Hematopoietic multipotent progenitor cell treated with erythropoietin and hydrocortisone succinate and interleukin-3 and kit ligand, for 8 days (in vitro differentiated cells): ENCODE measurements at regions not wholly inside any gene's neighbourhood (a gene's known extent, or its start where the extent isn't known, plus 50 kb on each side); places are given as distances from the start of the nearest gene placed in this dataset.
"Not testable (repeated sequence)": the region's sequence is repeated elsewhere in the genome, so short reads cannot be mapped to it uniquely, and the experiment has no call there.

Experiments used
- DNase-seq: peaks from one replicate; pipeline ENCODE4 v3.0.0-alpha.2; 2015

GRCh38 chr22:40094485-40094884 lies 83.2 kb upstream of the TNRC6B start:
- no peak for DNase-seq

DNA sequence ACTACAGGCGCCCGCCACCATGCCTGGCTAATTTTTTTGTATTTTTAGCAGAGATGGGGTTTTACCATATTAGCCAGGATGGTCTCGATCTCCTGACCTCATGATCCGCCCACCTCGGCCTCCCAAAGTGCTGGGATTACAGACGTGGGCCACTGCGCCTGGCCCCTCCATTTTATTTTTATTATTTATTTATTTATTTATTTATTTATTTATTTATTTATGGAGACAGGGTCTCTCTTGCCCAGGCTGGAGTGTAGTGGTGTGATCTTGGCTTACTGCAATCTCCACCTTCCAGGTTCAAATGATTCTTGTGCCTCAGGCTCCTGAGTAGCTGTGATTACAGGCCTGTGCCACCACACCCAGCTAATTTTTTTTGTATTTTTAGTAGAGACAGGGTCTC lies 77.8 kb upstream of the TNRC6B start:
- DNase-seq: not testable (repeated sequence)

GRCh38 chr22:40105755-40106154 lies 72.0 kb upstream of the TNRC6B start:
- no peak for DNase-seq

- peak; percentile 32 for DNase-seq
These were observed 70.5 kb upstream of the TNRC6B start for GRCh38 chr22:40107244-40107643.

DNA sequence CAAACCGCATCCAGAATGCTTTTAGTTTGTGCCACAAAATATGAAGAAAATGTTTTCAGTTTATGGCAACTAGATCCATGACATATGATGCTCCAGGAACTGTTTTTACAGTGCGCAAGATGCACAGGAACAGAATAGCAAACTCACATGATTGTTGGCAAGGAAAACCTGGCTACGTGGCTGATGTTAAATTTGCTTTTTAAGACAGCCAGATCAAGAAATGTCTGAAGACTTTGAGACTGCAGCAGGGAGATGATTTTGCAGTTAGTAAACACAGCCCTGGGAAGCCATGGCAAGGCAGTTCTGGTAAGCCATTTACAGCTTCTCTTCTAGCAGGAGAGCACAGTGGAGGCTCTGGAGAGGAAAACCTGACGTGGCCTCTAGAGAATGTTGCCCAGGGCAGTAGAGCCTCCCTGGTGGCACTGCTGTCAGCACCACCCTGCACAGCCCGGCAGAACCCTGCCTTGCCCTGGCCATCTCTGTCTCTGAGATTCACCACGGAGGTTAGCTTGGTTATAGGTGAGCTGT lies 69.8 kb upstream of the TNRC6B start:
- peak; percentile 23 for DNase-seq

DNA sequence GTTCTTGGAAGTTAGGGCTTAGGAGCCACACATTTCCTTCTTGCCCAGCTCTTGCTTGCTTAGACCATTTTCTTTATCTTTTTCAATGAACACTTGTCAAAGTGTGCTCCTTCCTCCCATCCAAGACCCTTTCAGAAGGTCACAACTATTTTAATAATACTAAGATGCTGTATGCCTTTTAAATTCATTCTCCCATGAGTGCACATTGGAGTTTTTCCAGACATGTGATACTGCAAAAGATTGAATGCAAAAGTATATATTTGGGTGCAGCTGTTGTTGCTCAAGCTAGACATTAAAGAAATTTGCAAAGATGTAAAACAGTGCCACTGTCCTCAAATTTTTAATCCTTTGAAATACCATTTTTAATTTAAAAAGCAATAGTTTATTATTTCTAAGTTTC lies 69.3 kb upstream of the TNRC6B start:
- no peak for DNase-seq

GRCh38 chr22:40108926-40109325 lies 68.8 kb upstream of the TNRC6B start:
- not testable (repeated sequence) for DNase-seq

DNA sequence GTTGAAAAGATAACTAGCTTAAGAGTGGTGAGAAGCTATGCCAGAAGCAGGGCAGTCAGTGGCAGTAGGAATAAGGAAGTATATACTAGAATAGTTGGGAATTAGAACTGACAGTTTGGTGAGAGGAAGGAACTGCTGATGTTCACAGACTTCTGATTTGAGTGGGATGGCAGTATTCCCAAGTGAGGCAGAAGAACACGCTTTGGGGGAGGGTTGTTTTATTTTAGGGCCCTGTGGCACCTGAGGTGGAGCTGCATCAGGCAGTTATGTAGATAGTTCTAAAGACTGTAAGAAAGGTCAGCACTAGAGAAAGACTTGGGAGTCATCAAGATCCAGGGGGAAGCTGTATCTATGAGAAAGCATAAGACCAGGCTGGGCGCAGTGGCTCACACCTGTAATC lies 66.3 kb upstream of the TNRC6B start:
- no peak for DNase-seq

DNA sequence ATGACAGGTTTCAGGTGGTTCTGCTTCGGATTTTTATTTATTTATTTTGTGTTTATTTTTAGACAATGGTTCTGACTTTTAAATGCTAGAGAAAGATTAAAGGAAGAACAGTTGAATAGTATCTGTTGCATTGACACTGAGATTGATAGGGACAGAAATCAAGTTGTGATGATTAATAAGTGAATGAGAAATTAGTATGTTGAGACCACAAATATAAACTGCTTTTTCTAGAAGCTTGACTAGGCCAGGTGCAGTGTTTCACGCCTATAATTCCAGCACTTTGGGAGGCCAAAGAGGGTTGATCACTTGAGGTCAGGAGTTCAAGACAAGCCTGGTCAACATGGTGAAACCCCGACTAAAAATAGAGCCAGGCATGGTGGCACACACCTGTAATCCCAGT lies 65.1 kb upstream of the TNRC6B start:
- no peak for DNase-seq

DNA sequence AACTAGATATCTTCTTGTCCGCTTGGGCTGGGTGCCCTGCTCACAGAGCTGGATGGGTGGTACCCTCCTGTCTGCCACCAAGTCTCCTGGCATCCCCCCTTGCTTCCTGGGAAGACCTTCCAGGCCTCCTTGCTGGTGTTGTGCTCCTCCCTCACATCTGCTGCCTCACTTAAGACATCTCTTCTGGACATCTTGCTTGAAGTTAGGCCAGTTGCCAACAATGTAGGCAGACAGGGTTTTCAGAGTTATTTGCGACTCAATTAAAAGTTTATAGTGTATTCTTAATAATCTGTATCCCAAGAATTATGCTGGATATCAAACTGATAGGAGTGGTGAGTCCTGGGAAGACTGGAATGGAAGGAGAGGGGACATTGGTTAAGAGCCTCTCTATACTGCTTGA lies 64.0 kb upstream of the TNRC6B start:
- peak; percentile 47 for DNase-seq

GRCh38 chr22:40114411-40114810 lies 63.3 kb upstream of the TNRC6B start:
- no peak for DNase-seq

DNA sequence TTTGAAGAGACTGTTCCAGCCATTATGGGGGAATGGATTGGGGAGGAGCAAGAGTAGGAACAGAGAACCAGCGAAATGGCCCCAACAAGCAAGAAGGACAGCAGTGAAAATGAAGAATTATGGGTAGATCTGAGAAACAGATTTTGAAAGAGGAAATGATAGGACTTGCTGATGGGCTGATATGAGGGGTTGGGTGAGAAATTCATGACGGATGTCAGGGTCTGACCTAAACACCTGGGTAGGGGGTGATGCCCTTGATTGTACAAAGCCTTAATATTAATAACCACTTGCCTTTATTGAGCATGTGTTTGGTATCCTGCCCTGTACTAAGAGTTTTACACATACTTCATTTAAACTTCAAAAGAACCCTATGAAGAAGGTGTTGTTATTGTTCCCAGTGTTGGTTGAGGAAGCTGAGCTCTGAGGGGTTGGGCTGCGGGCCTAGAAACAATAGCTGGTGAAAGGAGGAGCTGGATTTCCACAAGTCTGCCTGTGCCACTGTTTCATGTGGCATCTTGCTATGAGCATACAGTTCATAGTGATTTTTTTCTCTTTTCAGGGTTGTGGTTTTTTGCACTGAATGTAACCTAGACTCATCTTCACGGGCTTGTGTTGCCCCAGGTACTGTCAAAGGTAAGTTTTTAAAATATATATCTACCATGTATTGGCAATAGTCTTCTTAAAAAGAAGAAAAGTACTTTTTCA lies 61.1 kb upstream of the TNRC6B start:
- no peak for DNase-seq

DNA sequence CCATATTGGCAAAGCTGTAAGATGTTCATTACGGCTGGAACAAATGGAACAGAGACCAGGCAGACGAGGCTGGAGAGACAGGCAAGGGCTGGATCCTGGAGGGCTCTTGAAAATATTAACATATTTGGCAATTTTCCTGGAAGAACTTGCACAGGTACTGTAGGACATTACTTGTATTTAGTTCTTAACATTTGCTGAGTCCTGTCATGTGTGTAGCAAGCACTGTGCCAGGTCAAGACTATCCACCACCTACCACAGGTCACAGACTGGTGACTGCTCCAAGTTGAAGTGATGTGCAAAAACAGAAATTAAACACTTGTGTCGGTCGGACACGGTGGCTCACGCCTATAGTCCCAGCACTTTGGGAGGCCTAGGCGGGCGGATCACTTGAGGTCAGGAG lies 58.7 kb upstream of the TNRC6B start:
- DNase-seq: no peak

DNA sequence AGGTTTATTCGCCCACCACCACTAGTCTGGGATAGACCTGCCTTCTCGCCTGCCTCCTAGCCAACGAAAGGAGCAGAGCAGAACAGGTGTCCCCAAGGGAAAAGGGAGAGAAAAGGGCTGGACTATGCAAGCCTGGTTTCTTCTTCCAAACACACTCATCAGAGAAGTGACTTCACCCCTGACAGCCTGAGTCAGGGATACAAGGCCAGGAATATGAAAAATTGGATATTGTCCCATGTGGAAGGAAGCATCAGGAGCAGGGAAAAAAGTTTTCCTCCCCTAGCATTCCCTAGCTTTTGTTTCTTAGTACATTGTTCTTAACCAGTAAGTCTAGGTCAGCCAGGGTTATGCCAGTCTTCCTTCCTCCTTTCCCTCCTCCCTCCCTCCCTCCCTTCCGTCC lies 56.9 kb upstream of the TNRC6B start:
- DNase-seq: no peak

DNA sequence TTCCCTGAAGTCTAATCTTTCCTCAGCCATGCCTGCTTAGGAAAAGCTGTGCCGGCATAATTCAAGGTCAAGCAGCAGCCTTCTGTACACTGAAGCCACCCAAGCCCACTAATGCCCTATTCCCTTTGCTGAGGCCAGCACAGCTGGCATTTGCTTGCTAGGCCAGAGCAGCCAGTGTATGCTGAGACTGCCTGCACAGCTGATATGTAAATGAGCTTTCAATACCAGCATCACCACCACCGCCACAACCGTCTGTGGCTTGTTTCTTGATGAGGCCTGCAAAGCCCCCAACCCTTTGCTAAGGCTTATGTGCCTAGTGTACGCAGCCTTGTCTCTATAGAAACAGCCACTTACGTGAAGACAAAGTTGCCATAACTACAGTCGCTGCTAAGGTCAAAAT lies 56.3 kb upstream of the TNRC6B start:
- DNase-seq: no peak

DNA sequence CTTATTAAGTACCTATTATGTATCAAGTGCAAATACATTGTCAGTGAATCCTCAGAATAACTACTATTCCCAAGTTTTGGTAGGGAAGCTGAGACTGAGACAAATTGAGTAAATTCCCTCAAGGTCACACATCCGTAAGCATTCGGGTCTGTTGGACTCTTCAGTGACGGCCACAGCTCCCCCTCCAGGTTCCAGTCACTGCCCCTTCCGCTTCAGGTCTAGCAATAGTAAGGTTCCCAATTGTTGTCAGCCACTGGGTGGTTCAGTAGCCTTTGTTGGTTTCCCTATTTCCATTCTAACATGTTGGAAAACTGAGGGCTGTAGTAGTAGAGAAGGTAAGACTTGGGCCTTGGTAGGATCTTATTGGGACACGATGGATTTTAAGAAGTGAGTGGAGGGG lies 54.9 kb upstream of the TNRC6B start:
- DNase-seq: no peak

DNA sequence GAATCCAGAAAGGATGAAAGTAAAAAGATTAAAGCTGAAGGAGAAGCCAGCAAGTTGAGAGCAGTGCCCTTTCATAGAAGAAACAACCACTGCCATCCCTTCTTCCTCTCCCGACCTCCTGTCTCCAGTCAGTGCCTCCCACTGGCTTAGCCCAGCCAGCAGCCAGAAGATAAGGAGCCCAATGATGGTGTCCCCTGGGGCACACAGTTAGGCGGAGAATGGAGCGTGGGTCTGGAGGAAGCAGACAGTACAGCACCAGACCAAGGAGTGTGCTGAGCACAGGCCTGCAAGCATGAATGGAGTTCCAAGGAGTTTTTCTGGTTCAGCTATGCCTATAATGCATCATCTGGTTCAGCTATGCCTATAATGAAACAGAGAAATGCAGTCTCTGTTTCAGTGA lies 54.3 kb upstream of the TNRC6B start:
- DNase-seq: no peak
